Lung (tissue), 11 donors: ENCODE measurements at regions not wholly inside any gene's neighbourhood (a gene's known extent, or its start where the extent isn't known, plus 50 kb on each side); places are given as distances from the start of the nearest gene placed in this dataset.

ENCODE experiments used
- ATAC-seq: fragments of 200-7000 bp; cut with Tn5 transposase; one replicate; pipeline ENCODE4 v1.9.1; 2020; ENCODE audit warnings: moderate number of reproducible peaks; ENCODE audit not compliant: insufficient read depth, low FRiP score
- DNase-seq, 3 donors: peaks; one replicate each; pipeline ENCODE4 v3.0.0-alpha.2; 2013 to 2017
- H3K27ac ChIP-seq, 2 donors: one replicate each; pipeline ENCODE4 v1.5.1; 2013; ENCODE audit warnings: mild to moderate bottlenecking in 2 of 2, moderate library complexity in 2 of 2, control low read depth in 1 of 2, inconsistent platforms in 1 of 2, low read depth in 1 of 2, low read length in 1 of 2
- H3K27me3 ChIP-seq, 3 donors: one replicate each; pipeline ENCODE4 v1.5.1; 2013; ENCODE audit warnings: low read length in 2 of 3; ENCODE audit not compliant: control insufficient read depth in 3 of 3, insufficient read depth in 3 of 3
- H3K36me3 ChIP-seq, 4 donors: one replicate each; pipeline ENCODE4 v1.5.1; 2013; ENCODE audit warnings: low read length in 4 of 4, mild to moderate bottlenecking in 1 of 4, moderate library complexity in 1 of 4; ENCODE audit not compliant: control insufficient read depth in 4 of 4, insufficient read depth in 4 of 4
- H3K4me1 ChIP-seq, 5 donors: one replicate each; pipeline ENCODE4 v1.5.1; 2013; ENCODE audit warnings: low read length in 5 of 5, mild to moderate bottlenecking in 2 of 5, moderate library complexity in 1 of 5; ENCODE audit not compliant: control insufficient read depth in 5 of 5, insufficient read depth in 5 of 5
- H3K4me3 ChIP-seq: one replicate; pipeline ENCODE4 v1.5.1; 2013; ENCODE audit warnings: mild to moderate bottlenecking, control low read depth, moderate library complexity
- H3K9ac ChIP-seq, 2 donors: one replicate each; pipeline ENCODE4 v1.5.1; 2013; ENCODE audit warnings: low read length in 2 of 2, control low read depth in 1 of 2; ENCODE audit not compliant: insufficient read depth in 1 of 2
- H3K9me3 ChIP-seq, 4 donors: one replicate each; pipeline ENCODE4 v1.5.1; 2013; ENCODE audit warnings: low read length in 3 of 4, mild to moderate bottlenecking in 1 of 4, moderate library complexity in 1 of 4; ENCODE audit not compliant: control insufficient read depth in 4 of 4, insufficient read depth in 3 of 4
- WGBS, 2 donors: extraction: QIAGEN DNeasy Blood & Tissue Kit; methylation state at CpG; one replicate each; pipeline ENCODE4 v1.1.7; 2013; 5-methylcytosine and 5-hydroxymethylcytosine counted together
- TF ChIP-seq, protein P1 (sequence below): IDR thresholded peaks from 2 replicates; pipeline ENCODE4 v1.5.1; 2012; ENCODE audit warnings: mild to moderate bottlenecking; ENCODE audit errors: control extremely low read depth, extremely low read depth
- donor health status: control.
- donor health status: control.
- donor health status: Bipolar disorder and iron deficiency.
- donor health status: healthy.
- donor health status: DM: yes; HTN: yes; CAD: no.

DNA sequence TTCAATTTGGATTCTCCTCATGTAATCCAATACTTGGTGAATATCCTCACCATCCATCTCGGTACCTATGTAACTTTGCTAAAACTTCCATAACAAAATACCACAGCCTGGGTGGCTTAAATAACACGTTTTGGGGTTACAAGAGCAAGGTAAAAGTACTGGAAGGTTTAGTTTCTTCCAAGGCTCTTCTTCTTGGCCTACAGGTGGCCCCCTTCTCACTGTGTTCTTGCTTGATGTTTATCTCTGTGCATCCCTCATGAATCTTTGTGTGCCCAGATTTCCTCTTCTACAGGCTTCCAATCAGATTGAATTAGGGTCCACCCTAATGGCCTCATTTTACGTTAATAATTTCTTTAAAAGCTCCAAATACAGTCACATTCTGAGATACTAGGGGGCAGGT lies 163.3 kb upstream of the HCRTR2 start:
- TF ChIP-seq, protein P1, sequence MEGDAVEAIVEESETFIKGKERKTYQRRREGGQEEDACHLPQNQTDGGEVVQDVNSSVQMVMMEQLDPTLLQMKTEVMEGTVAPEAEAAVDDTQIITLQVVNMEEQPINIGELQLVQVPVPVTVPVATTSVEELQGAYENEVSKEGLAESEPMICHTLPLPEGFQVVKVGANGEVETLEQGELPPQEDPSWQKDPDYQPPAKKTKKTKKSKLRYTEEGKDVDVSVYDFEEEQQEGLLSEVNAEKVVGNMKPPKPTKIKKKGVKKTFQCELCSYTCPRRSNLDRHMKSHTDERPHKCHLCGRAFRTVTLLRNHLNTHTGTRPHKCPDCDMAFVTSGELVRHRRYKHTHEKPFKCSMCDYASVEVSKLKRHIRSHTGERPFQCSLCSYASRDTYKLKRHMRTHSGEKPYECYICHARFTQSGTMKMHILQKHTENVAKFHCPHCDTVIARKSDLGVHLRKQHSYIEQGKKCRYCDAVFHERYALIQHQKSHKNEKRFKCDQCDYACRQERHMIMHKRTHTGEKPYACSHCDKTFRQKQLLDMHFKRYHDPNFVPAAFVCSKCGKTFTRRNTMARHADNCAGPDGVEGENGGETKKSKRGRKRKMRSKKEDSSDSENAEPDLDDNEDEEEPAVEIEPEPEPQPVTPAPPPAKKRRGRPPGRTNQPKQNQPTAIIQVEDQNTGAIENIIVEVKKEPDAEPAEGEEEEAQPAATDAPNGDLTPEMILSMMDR = no peak
- Histone ChIP-seq H3K9ac (no peak overlapping the region), H3K4me1 (peaks cover 0 to 18% (median 6%) of the 10 kb centered on the region in 5 donors), H3K27ac (no peak overlapping the region), H3K4me3 (no peak overlapping the region), H3K36me3 (no peaks in the 10 kb centered on the region), H3K9me3 (peaks cover 0 to 3% (median 0%) of the 10 kb centered on the region in 4 donors), H3K27me3 (no peaks in the 10 kb centered on the region)
- DNase-seq (no peak), ATAC-seq (no peak)
- 70 to 78% methylated on average over 3 of the region's 3 CpGs for WGBS, 2 donors

DNA sequence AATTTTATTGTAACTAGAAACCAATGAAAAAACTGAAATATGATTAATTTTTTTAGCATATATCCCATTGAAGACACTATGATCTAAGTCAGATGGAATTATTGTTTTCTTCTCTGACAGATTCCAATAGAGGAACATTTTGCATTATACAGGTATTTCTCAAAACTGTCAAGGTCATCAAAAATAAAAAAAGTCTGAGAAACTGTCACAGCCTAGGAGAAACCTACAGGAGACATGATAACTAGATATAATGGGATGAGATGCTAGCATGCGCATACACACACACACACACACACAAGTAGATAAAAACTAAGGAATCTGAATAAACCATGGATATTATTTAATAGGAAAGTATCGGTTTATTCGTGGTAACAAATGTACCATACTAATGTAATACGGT lies 161.9 kb upstream of the HCRTR2 start:
- ATAC-seq = no peak

DNA sequence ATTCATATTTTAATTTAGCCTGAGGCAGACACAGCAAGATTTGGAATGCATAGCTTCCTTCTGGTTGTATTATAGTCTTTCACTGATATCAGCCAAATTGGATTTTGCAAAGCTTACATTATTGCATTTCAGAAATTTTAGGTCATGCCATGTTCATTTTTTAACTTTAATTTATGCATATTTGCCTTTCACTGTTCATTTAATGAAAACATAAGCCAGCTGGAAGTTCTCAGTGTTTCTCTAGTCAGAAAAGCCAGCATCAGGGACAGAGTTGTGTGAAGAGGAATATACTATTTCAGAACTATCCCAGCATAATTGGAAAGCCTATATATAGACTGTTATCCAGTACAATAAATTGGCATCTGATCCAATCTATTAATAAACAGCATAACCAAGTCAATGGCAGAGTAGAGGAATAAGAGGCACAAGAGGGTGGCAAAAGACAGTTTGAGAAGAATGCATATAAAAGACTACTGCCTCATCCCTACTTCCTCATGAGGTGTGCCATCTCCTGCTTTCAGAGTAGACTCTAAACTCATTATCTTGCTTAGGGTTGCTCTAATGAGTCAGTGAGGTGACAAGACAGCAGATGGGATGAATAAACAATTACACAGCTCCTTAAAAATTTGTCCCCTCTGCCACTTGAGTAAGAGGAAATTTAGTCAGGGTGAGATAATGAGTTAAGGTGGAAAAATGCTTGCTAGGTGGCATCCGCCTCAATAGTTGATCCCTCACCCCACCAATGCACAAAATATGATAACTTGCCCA lies 159.8 kb upstream of the HCRTR2 start:
- peaks cover 0 to 33% (median 6%) of the 10 kb centered on the region in 5 donors for H3K4me1 ChIP-seq
- WGBS, 2 donors = 74 to 90% methylated on average over 1 of the region's 1 CpG
- no peaks in the 10 kb centered on the region for H3K36me3 ChIP-seq
- H3K27ac ChIP-seq = no peak overlapping the region
- DNase-seq (peak in 2 of 3 donors; percentile 82 to 84), ATAC-seq (no peak)
- no peaks in the 10 kb centered on the region for H3K9me3 ChIP-seq
- TF ChIP-seq, protein P1 = no peak
- no peak overlapping the region for H3K9ac ChIP-seq
- H3K27me3 ChIP-seq = no peaks in the 10 kb centered on the region
- H3K4me3 ChIP-seq = no peak overlapping the region

More for the DNA sequence above, 161.9 kb upstream of the HCRTR2 start:
- Histone ChIP-seq H3K27ac (no peak overlapping the region), H3K4me3 (no peak overlapping the region), H3K9ac (no peak overlapping the region), H3K9me3 (peaks cover 0 to 3% (median 0%) of the 10 kb centered on the region in 4 donors), H3K27me3 (no peaks in the 10 kb centered on the region), H3K4me1 (peaks cover 0 to 30% (median 6%) of the 10 kb centered on the region in 5 donors), H3K36me3 (no peaks in the 10 kb centered on the region)
- 95 to 96% methylated on average over 4 of the region's 4 CpGs for WGBS, 2 donors
- DNase-seq = no peak
- TF ChIP-seq, protein P1 = no peak

DNA sequence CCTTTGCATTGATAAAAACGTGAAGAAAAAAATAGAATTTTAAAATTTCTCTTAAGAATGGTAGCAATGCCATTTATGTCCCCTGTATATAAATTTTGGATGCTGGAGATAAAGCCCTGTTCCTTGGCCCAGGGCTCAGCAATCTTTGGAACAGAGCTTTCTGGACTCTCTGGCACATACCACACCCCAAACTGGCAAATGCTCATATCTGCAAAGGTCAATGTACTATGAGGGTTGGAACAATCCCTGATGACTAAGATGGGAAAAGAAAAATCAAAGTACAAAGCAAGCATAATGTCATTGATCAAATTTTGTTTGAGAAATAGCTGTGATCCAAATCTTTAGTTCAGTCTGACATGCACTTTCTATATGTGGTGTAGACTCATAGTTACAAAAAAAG lies 158.1 kb upstream of the HCRTR2 start:
- TF ChIP-seq, protein P1 = no peak
- Histone ChIP-seq H3K4me3 (no peak overlapping the region), H3K27me3 (no peaks in the 10 kb centered on the region), H3K4me1 (peaks cover 0 to 33% (median 6%) of the 10 kb centered on the region in 5 donors), H3K27ac (no peak overlapping the region), H3K9ac (no peak overlapping the region), H3K9me3 (no peaks in the 10 kb centered on the region), H3K36me3 (no peaks in the 10 kb centered on the region)
- WGBS, 2 donors = 64 to 79% methylated on average over 1 of the region's 1 CpG
- DNase-seq (peak in 1 of 3 donors; percentile 28), ATAC-seq (no peak)
